Uterus (tissue), 2 donors: ENCODE measurements at regions not wholly inside any gene's neighbourhood (a gene's known extent, or its start where the extent isn't known, plus 50 kb on each side); places are given as distances from the start of the nearest gene placed in this dataset.

Experiments used
- POLR2A ChIP-seq, 2 donors: fragments of 450-650 bp; IDR thresholded peaks; one replicate each; pipeline ENCODE4 v1.6.1; 2016; ENCODE audit warnings: antibody characterized with exemption in 2 of 2, mild to moderate bottlenecking in 1 of 2, moderate library complexity in 1 of 2
- TF ChIP-seq, protein P1 (sequence below), 4 experiments: fragments of 200-600 bp in 2 of 4; fragments of 450-650 bp in 2 of 4; sonication (generic) in 2 of 4; IDR thresholded peaks; one replicate each; pipeline ENCODE4 v1.5.1; 2016 to 2019; ENCODE audit warnings: antibody characterized with exemption in 4 of 4, mild to moderate bottlenecking in 2 of 4, moderate library complexity in 1 of 4

DNA sequence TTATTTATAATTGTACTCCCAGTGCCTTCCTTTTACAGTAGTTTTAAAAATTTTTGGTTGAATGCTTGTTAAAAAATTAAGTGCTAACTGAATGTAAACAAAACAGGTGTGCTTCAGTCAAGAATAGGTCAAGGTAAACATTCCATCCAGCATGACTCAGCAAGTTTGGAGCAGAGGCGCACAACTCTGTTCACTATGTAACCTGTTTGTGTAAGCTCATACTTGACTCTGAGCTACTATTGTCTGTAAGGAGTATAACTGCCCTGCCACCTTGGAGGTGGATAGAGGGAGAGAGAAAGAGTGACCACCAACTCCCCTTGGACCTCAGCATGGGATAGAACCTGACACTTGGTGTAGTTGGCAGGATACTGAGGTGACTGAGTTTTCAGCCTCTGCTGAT lies 207.4 kb upstream of the SYT4 start:
- TF ChIP-seq, protein P1, sequence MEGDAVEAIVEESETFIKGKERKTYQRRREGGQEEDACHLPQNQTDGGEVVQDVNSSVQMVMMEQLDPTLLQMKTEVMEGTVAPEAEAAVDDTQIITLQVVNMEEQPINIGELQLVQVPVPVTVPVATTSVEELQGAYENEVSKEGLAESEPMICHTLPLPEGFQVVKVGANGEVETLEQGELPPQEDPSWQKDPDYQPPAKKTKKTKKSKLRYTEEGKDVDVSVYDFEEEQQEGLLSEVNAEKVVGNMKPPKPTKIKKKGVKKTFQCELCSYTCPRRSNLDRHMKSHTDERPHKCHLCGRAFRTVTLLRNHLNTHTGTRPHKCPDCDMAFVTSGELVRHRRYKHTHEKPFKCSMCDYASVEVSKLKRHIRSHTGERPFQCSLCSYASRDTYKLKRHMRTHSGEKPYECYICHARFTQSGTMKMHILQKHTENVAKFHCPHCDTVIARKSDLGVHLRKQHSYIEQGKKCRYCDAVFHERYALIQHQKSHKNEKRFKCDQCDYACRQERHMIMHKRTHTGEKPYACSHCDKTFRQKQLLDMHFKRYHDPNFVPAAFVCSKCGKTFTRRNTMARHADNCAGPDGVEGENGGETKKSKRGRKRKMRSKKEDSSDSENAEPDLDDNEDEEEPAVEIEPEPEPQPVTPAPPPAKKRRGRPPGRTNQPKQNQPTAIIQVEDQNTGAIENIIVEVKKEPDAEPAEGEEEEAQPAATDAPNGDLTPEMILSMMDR (IDR thresholded peaks at IDR 0.05): no peak
- TF ChIP-seq POLR2A (IDR thresholded peaks at IDR 0.05): no peak
